ENCODE measurements at regions not wholly inside any gene's neighbourhood (a gene's known extent, or its start where the extent isn't known, plus 50 kb on each side); places are given as distances from the start of the nearest gene placed in this dataset.

- no peak for DNase-seq
Measured at GRCh38 chr5:159609359-159609758, 279.1 kb upstream of the IL12B start.

GRCh38 chr5:159610966-159611579, 280.8 kb upstream of the IL12B start:
- DNase-seq: no peak

- DNase-seq: no peak
Measured at GRCh38 chr5:159616952-159617351, 286.7 kb upstream of the IL12B start.

GRCh38 chr5:159619826-159620225, 289.5 kb upstream of the IL12B start:
- DNase-seq: no peak

GRCh38 chr5:159620853-159621540, 290.7 kb upstream of the IL12B start:
- no peak for DNase-seq

GRCh38 chr5:159628703-159629102, 287.6 kb upstream of the ADRA1B start:
- no peak for DNase-seq

GRCh38 chr5:159629158-159629557, 287.1 kb upstream of the ADRA1B start:
- no peak for DNase-seq

GRCh38 chr5:159630545-159630944, 285.7 kb upstream of the ADRA1B start:
- DNase-seq: no peak

GRCh38 chr5:159631001-159631400, 285.3 kb upstream of the ADRA1B start:
- no peak for DNase-seq

GRCh38 chr5:159632866-159633265, 283.4 kb upstream of the ADRA1B start:
- DNase-seq: no peak

- no peak for DNase-seq
Measured at GRCh38 chr5:159638481-159638880, 277.8 kb upstream of the ADRA1B start.

GRCh38 chr5:159638954-159639559, 277.2 kb upstream of the ADRA1B start:
- no peak for DNase-seq

GRCh38 chr5:159639590-159639989, 276.7 kb upstream of the ADRA1B start:
- no peak for DNase-seq

GRCh38 chr5:159640446-159640845, 275.8 kb upstream of the ADRA1B start:
- no peak for DNase-seq

- no peak for DNase-seq
Measured at GRCh38 chr5:159640921-159641320, 275.4 kb upstream of the ADRA1B start.

GRCh38 chr5:159641371-159642039, 274.8 kb upstream of the ADRA1B start:
- no peak for DNase-seq

- DNase-seq: no peak
Measured at GRCh38 chr5:159642379-159642778, 273.9 kb upstream of the ADRA1B start.

GRCh38 chr5:159644053-159644452, 272.2 kb upstream of the ADRA1B start:
- DNase-seq: no peak

GRCh38 chr5:159645179-159645846, 271.0 kb upstream of the ADRA1B start:
- DNase-seq: no peak

GRCh38 chr5:159650803-159651202, 265.5 kb upstream of the ADRA1B start:
- DNase-seq: no peak

GRCh38 chr5:159655757-159656409, 260.4 kb upstream of the ADRA1B start:
- DNase-seq: no peak

GRCh38 chr5:159657298-159657697, 259.0 kb upstream of the ADRA1B start:
- no peak for DNase-seq

- DNase-seq: no peak
Measured at GRCh38 chr5:159657771-159658170, 258.5 kb upstream of the ADRA1B start.

All from GF-D8 (cell line).